ENCODE measurements at regions not wholly inside any gene's neighbourhood (a gene's known extent, or its start where the extent isn't known, plus 50 kb on each side); places are given as distances from the start of the nearest gene placed in this dataset.
A peak's percentile ranks its signal among the peaks of the same experiment; 100 is the strongest.
"Not testable (repeated sequence)": the region's sequence is repeated elsewhere in the genome, so short reads cannot be mapped to it uniquely, and the experiment has no call there.

GRCh38 chr12:17348311-17348710 is 741.7 kb downstream of the RERGL start:
- no peak for DNase-seq

- no peak for DNase-seq
Observed at GRCh38 chr12:17344649-17345048, 738.7 kb upstream of the LMO3 start.

- no peak for DNase-seq
Observed at GRCh38 chr12:17342381-17342961, 736.5 kb upstream of the LMO3 start.

- DNase-seq: no peak
Observed at GRCh38 chr12:17335487-17335886, 729.5 kb upstream of the LMO3 start.

- no peak for DNase-seq
Observed at GRCh38 chr12:17334784-17335183, 728.8 kb upstream of the LMO3 start.

GRCh38 chr12:17333287-17333686 is 727.3 kb upstream of the LMO3 start:
- DNase-seq: no peak

- no peak for DNase-seq
Observed at GRCh38 chr12:17326649-17327048, 720.7 kb upstream of the LMO3 start.

GRCh38 chr12:17322090-17322489 is 716.1 kb upstream of the LMO3 start:
- no peak for DNase-seq

- DNase-seq: peak; percentile 10
Observed at GRCh38 chr12:17304503-17305347, 698.8 kb upstream of the LMO3 start.

GRCh38 chr12:17302001-17302400 is 696.0 kb upstream of the LMO3 start:
- DNase-seq: no peak

- DNase-seq: no peak
Observed at GRCh38 chr12:17301544-17301943, 695.6 kb upstream of the LMO3 start.

GRCh38 chr12:17296882-17297281 is 690.9 kb upstream of the LMO3 start:
- no peak for DNase-seq

GRCh38 chr12:17286874-17287273 is 680.9 kb upstream of the LMO3 start:
- no peak for DNase-seq

- DNase-seq: no peak
Observed at GRCh38 chr12:17284873-17285272, 678.9 kb upstream of the LMO3 start.

- no peak for DNase-seq
Observed at GRCh38 chr12:17283563-17283962, 677.6 kb upstream of the LMO3 start.

GRCh38 chr12:17282169-17282568 is 676.2 kb upstream of the LMO3 start:
- not testable (repeated sequence) for DNase-seq

GRCh38 chr12:17278946-17279345 is 673.0 kb upstream of the LMO3 start:
- DNase-seq: no peak

- no peak for DNase-seq
Observed at GRCh38 chr12:17276196-17276595, 670.2 kb upstream of the LMO3 start.

- no peak for DNase-seq
Observed at GRCh38 chr12:17266856-17267255, 660.9 kb upstream of the LMO3 start.

- DNase-seq: no peak
Observed at GRCh38 chr12:17264603-17265002, 658.6 kb upstream of the LMO3 start.

GRCh38 chr12:17239874-17240273 is 633.9 kb upstream of the LMO3 start:
- no peak for DNase-seq

GRCh38 chr12:17235996-17236395 is 630.0 kb upstream of the LMO3 start:
- DNase-seq: no peak

GRCh38 chr12:17215759-17216570 is 610.0 kb upstream of the LMO3 start:
- no peak for DNase-seq

- DNase-seq: no peak
Observed at GRCh38 chr12:17214929-17215328, 609.0 kb upstream of the LMO3 start.
